ENCODE measurements at regions not wholly inside any gene's neighbourhood (a gene's known extent, or its start where the extent isn't known, plus 50 kb on each side); places are given as distances from the start of the nearest gene placed in this dataset.

GRCh38 chr13:40403509-40404241, 262.8 kb downstream of the FOXO1 start:
- DNase-seq: no peak

GRCh38 chr13:40404407-40404806, 262.0 kb downstream of the FOXO1 start:
- no peak for DNase-seq

- no peak for DNase-seq
Measured at GRCh38 chr13:40404967-40405716, 261.3 kb downstream of the FOXO1 start.

- no peak for DNase-seq
Measured at GRCh38 chr13:40406405-40407120, 259.9 kb downstream of the FOXO1 start.

- no peak for DNase-seq
Measured at GRCh38 chr13:40407567-40407966, 258.9 kb downstream of the FOXO1 start.

GRCh38 chr13:40408602-40409001, 257.8 kb downstream of the FOXO1 start:
- DNase-seq: no peak

GRCh38 chr13:40409278-40409677, 257.2 kb downstream of the FOXO1 start:
- no peak for DNase-seq

- DNase-seq: no peak
Measured at GRCh38 chr13:40410315-40410714, 256.1 kb downstream of the FOXO1 start.

- no peak for DNase-seq
Measured at GRCh38 chr13:40420160-40420740, 246.2 kb downstream of the FOXO1 start.

GRCh38 chr13:40422588-40423235, 243.7 kb downstream of the FOXO1 start:
- no peak for DNase-seq

GRCh38 chr13:40428354-40428753, 238.1 kb downstream of the FOXO1 start:
- DNase-seq: no peak

- no peak for DNase-seq
Measured at GRCh38 chr13:40429706-40430545, 236.5 kb downstream of the FOXO1 start.

- no peak for DNase-seq
Measured at GRCh38 chr13:40432018-40432978, 234.1 kb downstream of the FOXO1 start.

GRCh38 chr13:40433001-40433400, 233.4 kb downstream of the FOXO1 start:
- no peak for DNase-seq

- DNase-seq: no peak
Measured at GRCh38 chr13:40433577-40433976, 232.9 kb downstream of the FOXO1 start.

- no peak for DNase-seq
Measured at GRCh38 chr13:40434516-40435397, 231.7 kb downstream of the FOXO1 start.

- DNase-seq: no peak
Measured at GRCh38 chr13:40438022-40438680, 228.3 kb downstream of the FOXO1 start.

- DNase-seq: no peak
Measured at GRCh38 chr13:40438999-40439797, 227.2 kb downstream of the FOXO1 start.

Measured in NCI-H187 treated with DMSO at 0.1 percent for 48 hours (cell line).